GM12891 (cell line): ENCODE measurements at regions not wholly inside any gene's neighbourhood (a gene's known extent, or its start where the extent isn't known, plus 50 kb on each side); places are given as distances from the start of the nearest gene placed in this dataset.

ENCODE experiments used
- PAX5 ChIP-seq: IDR thresholded peaks from 2 replicates; pipeline ENCODE4 v1.6.1; 2011; ENCODE audit warnings: low read length, moderate library complexity, mild to moderate bottlenecking; ENCODE audit not compliant: insufficient read depth, severe bottlenecking
- POLR2A ChIP-seq: IDR thresholded peaks from 2 replicates; pipeline ENCODE4 v1.6.1; 2011; ENCODE audit warnings: low read depth, low read length, control low read depth
- POLR2AphosphoS5 ChIP-seq: IDR thresholded peaks from 2 replicates; pipeline ENCODE4 v1.6.1; 2011; ENCODE audit warnings: low read depth, low read length, control low read depth
- SPI1 ChIP-seq: IDR thresholded peaks from 2 replicates; pipeline ENCODE4 v1.6.1; 2011; ENCODE audit warnings: low read depth, low read length, control low read depth
- TAF1 ChIP-seq: IDR thresholded peaks from 2 replicates; pipeline ENCODE4 v1.6.1; 2011; ENCODE audit warnings: low read depth, low read length, control low read depth

GRCh38 chr3:18988614-18989229 is 159.6 kb upstream of the KCNH8 start:
- TF ChIP-seq POLR2A (no peak), TAF1 (no peak), POLR2AphosphoS5 (no peak), SPI1 (no peak), PAX5 (no peak)
